ENCODE measurements at regions not wholly inside any gene's neighbourhood (a gene's known extent, or its start where the extent isn't known, plus 50 kb on each side); places are given as distances from the start of the nearest gene placed in this dataset.

- Histone ChIP-seq H2AFZ (ENCODE audit: insufficient read depth, low read depth, low read length, poor library complexity, severe bottlenecking) (no peak overlapping the region), H3K27me3 (ENCODE audit: control insufficient read depth in 2 of 2, insufficient read depth in 2 of 2, low read length in 2 of 2) (no peaks in the 10 kb centered on the region), H3K4me1 (ENCODE audit: control insufficient read depth in 1 of 2, insufficient read depth in 2 of 2, low read length in 2 of 2) (no peaks in the 10 kb centered on the region), H3K4me3 (replicated peaks in 1 of 3; ENCODE audit: low read depth in 2 of 3, low read length in 3 of 3) (no peak overlapping the region), H3K79me2 (ENCODE audit: insufficient read depth, low read length) (no peaks in the 10 kb centered on the region), H3K4me2 (replicated peaks; ENCODE audit: extremely low read depth, low read length, poor library complexity, severe bottlenecking) (no peak overlapping the region), H3K9ac (ENCODE audit: insufficient read depth, low read length, poor library complexity, severe bottlenecking) (no peak overlapping the region), H3K36me3 (replicated peaks in 1 of 2; ENCODE audit: control insufficient read depth in 1 of 2, insufficient read depth in 2 of 2, low read length in 2 of 2) (no peaks in the 10 kb centered on the region), H4K20me1 (ENCODE audit: insufficient read depth, low read length) (no peaks in the 10 kb centered on the region), H3K27ac (ENCODE audit: low read depth in 1 of 2, low read length in 2 of 2) (no peak overlapping the region), H3K9me3 (replicated peaks in 1 of 2; ENCODE audit: control insufficient read depth in 1 of 2, insufficient read depth in 1 of 2, low read length in 2 of 2) (peaks cover 4 to 13% of the 10 kb centered on the region in 2 donors)
- H3K36me3 Mint-ChIP-seq: no peaks in the 10 kb centered on the region
- DNase-seq: no peak
- TF ChIP-seq CTCF (IDR thresholded peaks at IDR 0.05): no peak
- peaks cover 0 to 3% (median 0%) of the 10 kb centered on the region in 3 donors for H3K27me3 Mint-ChIP-seq (ENCODE audit: low read depth in 3 of 3)
- intact Hi-C loops (cut with micrococcal nuclease): no loop called here
- H3K9me3 Mint-ChIP-seq: peaks cover 0 to 6% (median 3%) of the 10 kb centered on the region in 7 donors
- no CpG with 5 or more reads among the region's 3 CpGs for whole genome bisulfite sequencing (ENCODE audit: insufficient coverage)
- no peak overlapping the region for H3K27ac Mint-ChIP-seq
- no peaks in the 10 kb centered on the region for H3K4me1 Mint-ChIP-seq
- no peak overlapping the region for H3K4me3 Mint-ChIP-seq
Measured at GRCh38 chr11:39220501-39221230, 2238.8 kb downstream of the LRRC4C start.

GRCh38 chr11:39220069-39220468, 2239.4 kb downstream of the LRRC4C start:
- Mint-ChIP-seq H3K27me3 (ENCODE audit: low read depth in 3 of 3) (peaks cover 0 to 3% (median 0%) of the 10 kb centered on the region in 3 donors), H3K4me1 (no peaks in the 10 kb centered on the region), H3K4me3 (no peak overlapping the region), H3K27ac (no peak overlapping the region), H3K9me3 (peaks cover 0 to 6% (median 3%) of the 10 kb centered on the region in 7 donors), H3K36me3 (no peaks in the 10 kb centered on the region)
- no peak overlapping the region for H3K4me2 ChIP-seq (replicated peaks; ENCODE audit: extremely low read depth, low read length, poor library complexity, severe bottlenecking)
- H3K9me3 ChIP-seq (replicated peaks in 1 of 2; ENCODE audit: control insufficient read depth in 1 of 2, insufficient read depth in 1 of 2, low read length in 2 of 2): peaks cover 4 to 13% of the 10 kb centered on the region in 2 donors
- no peaks in the 10 kb centered on the region for H4K20me1 ChIP-seq (ENCODE audit: insufficient read depth, low read length)
- H3K27ac ChIP-seq (ENCODE audit: low read depth in 1 of 2, low read length in 2 of 2): no peak overlapping the region
- no peaks in the 10 kb centered on the region for H3K27me3 ChIP-seq (ENCODE audit: control insufficient read depth in 2 of 2, insufficient read depth in 2 of 2, low read length in 2 of 2)
- intact Hi-C loops (cut with micrococcal nuclease): no loop called here
- H3K36me3 ChIP-seq (replicated peaks in 1 of 2; ENCODE audit: control insufficient read depth in 1 of 2, insufficient read depth in 2 of 2, low read length in 2 of 2): no peaks in the 10 kb centered on the region
- no peak overlapping the region for H3K4me3 ChIP-seq (replicated peaks in 1 of 3; ENCODE audit: low read depth in 2 of 3, low read length in 3 of 3)
- no peak for TF ChIP-seq CTCF (IDR thresholded peaks at IDR 0.05)
- no peak overlapping the region for H2AFZ ChIP-seq (ENCODE audit: insufficient read depth, low read depth, low read length, poor library complexity, severe bottlenecking)
- no CpG with 5 or more reads among the region's 1 CpG for WGBS (ENCODE audit: insufficient coverage)
- no peak for DNase-seq
- no peaks in the 10 kb centered on the region for H3K79me2 ChIP-seq (ENCODE audit: insufficient read depth, low read length)
- H3K9ac ChIP-seq (ENCODE audit: insufficient read depth, low read length, poor library complexity, severe bottlenecking): no peak overlapping the region
- no peaks in the 10 kb centered on the region for H3K4me1 ChIP-seq (ENCODE audit: control insufficient read depth in 1 of 2, insufficient read depth in 2 of 2, low read length in 2 of 2)
